Panc1 (cell line): ENCODE measurements at regions not wholly inside any gene's neighbourhood (a gene's known extent, or its start where the extent isn't known, plus 50 kb on each side); places are given as distances from the start of the nearest gene placed in this dataset.
A peak's percentile ranks its signal among the peaks of the same experiment; 100 is the strongest.

Experiments used
- ATAC-seq: fragments of 200-7000 bp; cut with Tn5 transposase; 2 replicates; pipeline ENCODE4 v1.9.1; 2020; ENCODE audit warnings: mild to moderate bottlenecking, moderate library complexity
- BruUV-seq: library from RNA; stranded (reverse); fragments of 400-500 nt; replicated peaks from 2 replicates; lab custom pipeline; 2021; lab: Mats Ljungman, UMichigan
- CTCF ChIA-PET: fragments of 300-600 bp; sonication (Branson Sonifier 250); formaldehyde crosslinking; loops from one replicate; lab custom pipeline; 2022; ENCODE audit warnings: antibody characterized with exemption; lab: Charles Lee
- POLR2A ChIA-PET: fragments of 300-600 bp; sonication (Branson Sonifier 250); formaldehyde crosslinking; loops from one replicate; lab custom pipeline; 2022; ENCODE audit warnings: antibody characterized with exemption; lab: Charles Lee
- DNase-seq: peaks from one replicate; pipeline ENCODE4 v3.0.0-alpha.2; 2010; ENCODE audit warnings: low read depth, low spot score
- H3K27ac ChIP-seq: 2 replicates; pipeline ENCODE4 v1.5.1; 2011; ENCODE audit warnings: mild to moderate bottlenecking, low read length, inconsistent platforms
- H3K27me3 ChIP-seq: fragments of 200-500 bp; sonication (Bioruptor generic); 2 replicates; pipeline ENCODE4 v1.6.0; 2014; ENCODE audit warnings: low read length, inconsistent platforms; ENCODE audit not compliant: control insufficient read depth, insufficient read depth
- H3K36me3 ChIP-seq: fragments of 200-500 bp; sonication (Bioruptor generic); 2 replicates; pipeline ENCODE4 v1.5.1; 2014; ENCODE audit warnings: inconsistent platforms, mild to moderate bottlenecking, low read length, moderate library complexity; ENCODE audit not compliant: control insufficient read depth, insufficient read depth
- H3K4me1 ChIP-seq: 2 replicates; pipeline ENCODE4 v1.5.1; 2011; ENCODE audit warnings: inconsistent platforms, mild to moderate bottlenecking, low read length, moderate library complexity; ENCODE audit not compliant: control insufficient read depth, insufficient read depth
- H3K4me3 ChIP-seq, 2 experiments: 2 replicates each; pipeline ENCODE4 v1.5.1; 2011 to 2012; ENCODE audit warnings: low read depth in 2 of 2, low read length in 2 of 2, mild to moderate bottlenecking in 2 of 2, inconsistent platforms in 1 of 2, moderate library complexity in 1 of 2
- H3K9me3 ChIP-seq: fragments of 200-500 bp; sonication (Bioruptor generic); 2 replicates; pipeline ENCODE4 v1.5.1; 2014; ENCODE audit warnings: low read depth, mild to moderate bottlenecking, inconsistent platforms, low read length, moderate library complexity; ENCODE audit not compliant: control insufficient read depth, insufficient read depth
- CTCF ChIP-seq: fragments of 450-650 bp; IDR thresholded peaks from 2 replicates; pipeline ENCODE4 v1.5.1; 2017; ENCODE audit warnings: mild to moderate bottlenecking
- POLR2AphosphoS5 ChIP-seq: IDR thresholded peaks from 2 replicates; pipeline ENCODE4 v1.6.1; 2012; ENCODE audit warnings: mild to moderate bottlenecking, low read depth, low read length, moderate library complexity
- SIN3A ChIP-seq: IDR thresholded peaks from 2 replicates; pipeline ENCODE4 v1.6.1; 2012; ENCODE audit warnings: low read depth, mild to moderate bottlenecking, low read length, moderate library complexity, borderline replicate concordance; ENCODE audit not compliant: insufficient read depth
- TCF7L2 ChIP-seq: IDR thresholded peaks from 2 replicates; pipeline ENCODE4 v1.6.1; 2011; ENCODE audit warnings: mild to moderate bottlenecking, low read depth, low read length, inconsistent platforms
- in situ Hi-C: cut with HindIII; loops from 2 replicates; pipeline ENCODE4 v1.10.0; 2016; ENCODE audit warnings: low sequenced_read_pairs, low pct_unique_long_range_greater_than_20kb
- intact Hi-C: fragments of 100-400 bp; cut with micrococcal nuclease; formaldehyde crosslinking; loops from one replicate; pipeline ENCODE4 v1.10.0; 2022; ENCODE audit not compliant: unreplicated experiment
- TF ChIP-seq, protein P1 (sequence below), 2 experiments: IDR thresholded peaks; 2 replicates each; pipeline ENCODE4 v1.6.1; 2011 to 2012; ENCODE audit warnings: low read depth in 2 of 2, control low read depth in 1 of 2, low read length in 1 of 2, mild to moderate bottlenecking in 1 of 2, moderate library complexity in 1 of 2; ENCODE audit not compliant: insufficient read depth in 1 of 2

DNA sequence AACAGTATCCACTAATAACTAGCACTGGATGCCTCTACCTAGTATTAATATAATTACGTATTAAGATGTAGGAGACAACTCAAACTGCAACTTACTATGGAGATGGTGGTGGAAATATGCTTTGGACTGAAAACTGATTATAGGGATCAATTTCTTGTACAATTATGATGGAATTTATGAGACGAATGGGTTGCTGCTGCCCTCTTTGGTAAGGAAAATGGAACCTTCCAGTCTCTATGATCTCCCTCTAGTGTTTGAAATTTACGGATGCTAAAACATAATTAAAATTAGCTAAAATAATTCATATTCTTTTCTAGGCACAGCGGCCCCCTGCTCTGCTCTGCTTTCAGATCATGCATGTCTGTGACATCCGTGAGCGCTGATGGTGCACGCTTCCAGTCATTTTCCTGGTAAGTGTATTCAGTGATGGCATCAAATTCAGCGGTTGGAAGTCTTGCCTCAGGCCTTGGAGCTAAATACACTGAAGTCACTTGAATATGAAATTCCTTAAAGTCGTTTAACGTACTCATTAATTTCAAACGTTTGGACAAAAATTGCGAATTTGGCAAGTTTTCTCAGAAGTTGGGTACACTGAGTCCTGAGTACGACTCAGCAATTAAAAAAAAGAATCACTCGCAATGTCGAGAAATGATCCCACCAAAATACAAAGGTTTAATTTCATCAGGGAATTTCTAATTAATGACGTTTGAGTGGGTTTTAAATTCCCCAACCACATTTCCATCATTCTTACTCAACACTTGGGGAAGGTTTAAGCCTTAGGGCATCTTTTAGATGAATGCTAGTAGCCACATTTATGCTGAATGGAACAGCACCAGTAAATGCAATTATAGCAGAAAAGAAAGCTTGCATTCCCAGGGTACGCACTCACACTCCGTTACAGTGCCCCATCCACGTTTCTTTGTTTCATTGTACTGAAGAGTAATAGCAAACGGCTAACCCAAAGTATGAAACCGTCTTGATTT lies 132.6 kb downstream of the NR2F2 start:
- in situ Hi-C loops: no loop called here
- intact Hi-C loops: no loop called here
- no peak overlapping the region for H3K27ac ChIP-seq
- peaks cover 16% of the 10 kb centered on the region for H3K27me3 ChIP-seq
- H3K36me3 ChIP-seq: no peaks in the 10 kb centered on the region; the same call in 1 of the 2 replicates
- TF ChIP-seq, protein P1, sequence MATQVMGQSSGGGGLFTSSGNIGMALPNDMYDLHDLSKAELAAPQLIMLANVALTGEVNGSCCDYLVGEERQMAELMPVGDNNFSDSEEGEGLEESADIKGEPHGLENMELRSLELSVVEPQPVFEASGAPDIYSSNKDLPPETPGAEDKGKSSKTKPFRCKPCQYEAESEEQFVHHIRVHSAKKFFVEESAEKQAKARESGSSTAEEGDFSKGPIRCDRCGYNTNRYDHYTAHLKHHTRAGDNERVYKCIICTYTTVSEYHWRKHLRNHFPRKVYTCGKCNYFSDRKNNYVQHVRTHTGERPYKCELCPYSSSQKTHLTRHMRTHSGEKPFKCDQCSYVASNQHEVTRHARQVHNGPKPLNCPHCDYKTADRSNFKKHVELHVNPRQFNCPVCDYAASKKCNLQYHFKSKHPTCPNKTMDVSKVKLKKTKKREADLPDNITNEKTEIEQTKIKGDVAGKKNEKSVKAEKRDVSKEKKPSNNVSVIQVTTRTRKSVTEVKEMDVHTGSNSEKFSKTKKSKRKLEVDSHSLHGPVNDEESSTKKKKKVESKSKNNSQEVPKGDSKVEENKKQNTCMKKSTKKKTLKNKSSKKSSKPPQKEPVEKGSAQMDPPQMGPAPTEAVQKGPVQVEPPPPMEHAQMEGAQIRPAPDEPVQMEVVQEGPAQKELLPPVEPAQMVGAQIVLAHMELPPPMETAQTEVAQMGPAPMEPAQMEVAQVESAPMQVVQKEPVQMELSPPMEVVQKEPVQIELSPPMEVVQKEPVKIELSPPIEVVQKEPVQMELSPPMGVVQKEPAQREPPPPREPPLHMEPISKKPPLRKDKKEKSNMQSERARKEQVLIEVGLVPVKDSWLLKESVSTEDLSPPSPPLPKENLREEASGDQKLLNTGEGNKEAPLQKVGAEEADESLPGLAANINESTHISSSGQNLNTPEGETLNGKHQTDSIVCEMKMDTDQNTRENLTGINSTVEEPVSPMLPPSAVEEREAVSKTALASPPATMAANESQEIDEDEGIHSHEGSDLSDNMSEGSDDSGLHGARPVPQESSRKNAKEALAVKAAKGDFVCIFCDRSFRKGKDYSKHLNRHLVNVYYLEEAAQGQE (IDR thresholded peaks at IDR 0.05; ENCODE audit: insufficient read depth in 1 of 2, low read depth in 2 of 2, low read length in 1 of 2): no peak
- TF ChIP-seq SIN3A: no peak
- TF ChIP-seq CTCF: peak; percentile 15; the same call in 1 of the 2 replicates
- TF ChIP-seq TCF7L2: no peak
- no peak for TF ChIP-seq POLR2AphosphoS5
- no TSS peak for BruUV-seq
- H3K4me3 ChIP-seq: no peak overlapping the region
- no peaks in the 10 kb centered on the region for H3K4me1 ChIP-seq
- ChIA-PET CTCF (interaction anchor here (0.6 kb wide), 1 partner anchor 136 kb away, joined by 5 read pairs; no protein-coding TSS in a partner anchor), POLR2A (no interaction called here)
- H3K9me3 ChIP-seq: no peaks in the 10 kb centered on the region
- DNase-seq (no peak), ATAC-seq (no peak)

DNA sequence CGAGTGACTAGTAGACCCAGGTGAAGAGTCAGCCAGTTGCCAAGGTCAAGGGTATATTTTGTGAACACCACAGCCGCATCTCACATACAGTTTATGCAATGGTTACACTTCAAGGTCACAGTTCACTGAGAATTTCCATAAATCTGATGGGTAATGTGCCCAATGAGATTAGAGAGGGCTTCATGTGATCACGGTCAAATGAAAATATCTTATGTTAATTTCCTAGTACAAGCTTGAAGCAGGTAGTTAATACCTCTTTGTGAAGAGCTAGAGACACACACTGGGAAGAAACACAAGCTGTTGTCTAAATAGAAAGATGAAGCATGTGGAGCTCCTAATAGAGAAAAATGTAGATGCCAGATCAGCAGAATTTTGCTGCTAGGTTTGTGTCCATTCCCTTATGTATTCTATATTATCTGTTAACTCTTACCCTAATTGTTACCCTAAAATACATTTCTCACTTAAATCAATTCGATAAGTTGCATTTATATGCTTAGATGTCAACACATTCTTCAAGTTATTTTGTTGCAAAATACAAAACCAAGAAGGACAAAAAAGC lies 136.0 kb downstream of the NR2F2 start:
- intact Hi-C loops (no loop called here), in situ Hi-C loops (no loop called here)
- peaks cover 20% of the 10 kb centered on the region for H3K27me3 ChIP-seq
- no peak overlapping the region for H3K4me3 ChIP-seq
- ChIA-PET POLR2A (no interaction called here), CTCF (no interaction called here)
- TF ChIP-seq POLR2AphosphoS5: no peak
- TF ChIP-seq TCF7L2: no peak
- TF ChIP-seq SIN3A: no peak
- TF ChIP-seq, protein P1 (IDR thresholded peaks at IDR 0.05; ENCODE audit: insufficient read depth in 1 of 2, low read depth in 2 of 2, low read length in 1 of 2): no peak
- no peak for TF ChIP-seq CTCF
- H3K36me3 ChIP-seq: no peaks in the 10 kb centered on the region; the same call in 1 of the 2 replicates
- no TSS peak for BruUV-seq
- DNase-seq (no peak), ATAC-seq (no peak)
- no peaks in the 10 kb centered on the region for H3K4me1 ChIP-seq
- no peaks in the 10 kb centered on the region for H3K9me3 ChIP-seq
- no peak overlapping the region for H3K27ac ChIP-seq
